Tibial nerve (tissue), 4 donors: ENCODE measurements at regions not wholly inside any gene's neighbourhood (a gene's known extent, or its start where the extent isn't known, plus 50 kb on each side); places are given as distances from the start of the nearest gene placed in this dataset.

Source experiments
- CTCF ChIP-seq, 5 experiments: fragments of 200-600 bp in 3 of 5; fragments of 450-650 bp in 2 of 5; sonication (generic) in 3 of 5; IDR thresholded peaks; one replicate each; pipeline ENCODE4 v1.5.1; 2016 to 2019; ENCODE audit warnings: antibody characterized with exemption in 5 of 5, mild to moderate bottlenecking in 3 of 5, moderate library complexity in 2 of 5
- EP300 ChIP-seq, 2 donors: sonication (generic); formaldehyde crosslinking; IDR thresholded peaks; one replicate each; pipeline ENCODE4 v1.6.1; 2017; ENCODE audit warnings: antibody characterized with exemption in 2 of 2, mild to moderate bottlenecking in 1 of 2
- POLR2A ChIP-seq, 2 donors: fragments of 450-650 bp; IDR thresholded peaks; one replicate each; pipeline ENCODE4 v1.6.1; 2017; ENCODE audit warnings: antibody characterized with exemption in 2 of 2, mild to moderate bottlenecking in 2 of 2, moderate library complexity in 2 of 2

DNA sequence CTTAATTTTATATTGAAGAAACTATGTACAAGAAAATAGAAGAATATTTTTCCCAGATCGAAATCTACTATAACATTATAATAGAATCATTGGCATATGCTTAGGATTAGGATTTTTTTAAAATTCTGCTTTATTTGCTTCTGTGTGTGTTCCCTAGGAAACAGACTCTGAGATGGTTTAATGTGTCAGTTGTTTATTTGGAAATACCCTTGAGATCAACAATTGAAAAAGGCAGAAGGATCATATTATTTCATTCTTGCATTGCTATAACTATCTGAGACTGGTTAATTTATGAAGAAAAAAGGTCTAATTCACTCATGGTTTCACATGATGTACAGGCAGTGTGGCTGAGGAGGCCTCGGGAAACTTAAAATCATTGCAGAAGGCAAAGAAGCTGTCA, 622.6 kb downstream of the PRR16 start:
- no peak for TF ChIP-seq CTCF (IDR thresholded peaks at IDR 0.05)
- no peak for TF ChIP-seq EP300 (IDR thresholded peaks at IDR 0.05)
- TF ChIP-seq POLR2A (IDR thresholded peaks at IDR 0.05), result no peak
